B cell (primary cell): ENCODE measurements at regions not wholly inside any gene's neighbourhood (a gene's known extent, or its start where the extent isn't known, plus 50 kb on each side); places are given as distances from the start of the nearest gene placed in this dataset.

Experiments used
- ATAC-seq: fragments of 200-7000 bp; cut with Tn5 transposase; one replicate; pipeline ENCODE4 v1.10.0; 2021; ENCODE audit warnings: low read depth, mild to moderate bottlenecking, moderate number of reproducible peaks, moderate library complexity
- CTCF ChIA-PET: fragments of 350-600 bp; sonication (Branson Sonifier 250); formaldehyde crosslinking; loops from one replicate; lab custom pipeline; 2021; ENCODE audit warnings: antibody characterized with exemption, inconsistent platforms; lab: Charles Lee
- POLR2A ChIA-PET: fragments of 350-600 bp; sonication (Branson Sonifier 250); formaldehyde crosslinking; loops from one replicate; lab custom pipeline; 2021; ENCODE audit warnings: antibody characterized with exemption; lab: Charles Lee
- DNase-seq: peaks from one replicate; pipeline ENCODE4 v3.0.0; 2013
- H2AFZ ChIP-seq: 2 replicates; pipeline ENCODE4 v1.6.1; 2012; ENCODE audit warnings: mild to moderate bottlenecking, low read depth, low read length; ENCODE audit not compliant: insufficient read depth, poor library complexity, severe bottlenecking
- H3K27ac ChIP-seq, 2 donors: 1 replicate in 1 of 2; 2 replicates in 1 of 2; pipeline ENCODE4 v1.5.1; 2012 to 2013; ENCODE audit warnings: low read length in 2 of 2, mild to moderate bottlenecking in 2 of 2, moderate library complexity in 1 of 2
- H3K27me3 ChIP-seq, 4 experiments: fragments of 200-600 bp in 1 of 4; sonication (generic) in 1 of 4; replicated peaks in 1 of 4; 1 replicate in 2 of 4; 2 replicates in 2 of 4; pipeline versions ENCODE4 v1.6.1 to v1.7.0; 2013 to 2016; ENCODE audit warnings: low read length in 3 of 4, mild to moderate bottlenecking in 2 of 4, mixed read lengths in 1 of 4, moderate library complexity in 1 of 4; ENCODE audit not compliant: insufficient read depth in 4 of 4, control insufficient read depth in 3 of 4; ENCODE audit errors: control extremely low read depth in 1 of 4
- H3K36me3 ChIP-seq, 2 experiments: replicated peaks in 1 of 2; 1 replicate in 1 of 2; 2 replicates in 1 of 2; pipeline versions ENCODE4 v1.6.1 to v1.7.1; 2013; ENCODE audit warnings: low read length in 1 of 2; ENCODE audit not compliant: insufficient read depth in 2 of 2, control insufficient read depth in 1 of 2; ENCODE audit errors: control extremely low read depth in 1 of 2, extremely low read depth in 1 of 2
- H3K4me1 ChIP-seq, 2 donors: fragments of 200-600 bp in 1 of 2; sonication (generic) in 1 of 2; 1 replicate in 1 of 2; 2 replicates in 1 of 2; pipeline versions ENCODE4 v1.5.1 to v1.6.1; 2013 to 2017; ENCODE audit warnings: low read length in 2 of 2; ENCODE audit not compliant: control insufficient read depth in 2 of 2, insufficient read depth in 2 of 2
- H3K4me2 ChIP-seq: replicated peaks from 2 replicates; pipeline ENCODE3; 2012; ENCODE audit warnings: mild to moderate bottlenecking, low read depth, low read length; ENCODE audit not compliant: poor library complexity, severe bottlenecking
- H3K4me3 ChIP-seq, 5 experiments: fragments of 200-600 bp in 1 of 5; sonication (generic) in 1 of 5; 1 replicate in 3 of 5; 2 replicates in 2 of 5; pipeline versions ENCODE4 v1.5.1 to v1.7.0; 2011 to 2016; ENCODE audit warnings: low read length in 4 of 5, mild to moderate bottlenecking in 4 of 5, low read depth in 2 of 5, control low read depth in 1 of 5, moderate library complexity in 1 of 5; ENCODE audit not compliant: insufficient read depth in 1 of 5; ENCODE audit errors: control extremely low read depth in 1 of 5, extremely low read depth in 1 of 5
- H3K79me2 ChIP-seq: fragments of 200-600 bp; sonication (generic); one replicate; pipeline ENCODE4 v1.6.0; 2016; ENCODE audit warnings: low read length; ENCODE audit not compliant: control insufficient read depth, insufficient read depth
- H3K9ac ChIP-seq: fragments of 200-600 bp; sonication (generic); 2 replicates; pipeline ENCODE4 v1.6.1; 2017; ENCODE audit warnings: mild to moderate bottlenecking, low read length, moderate library complexity
- H3K9me3 ChIP-seq, 3 donors: one replicate each; pipeline versions ENCODE4 v1.6.1 to v1.7.1; 2013; ENCODE audit warnings: low read length in 2 of 3; ENCODE audit not compliant: control insufficient read depth in 2 of 3, insufficient read depth in 1 of 3; ENCODE audit errors: control extremely low read depth in 1 of 3
- H4K20me1 ChIP-seq: 2 replicates; pipeline ENCODE4 v1.6.0; 2012; ENCODE audit warnings: mild to moderate bottlenecking, low read length; ENCODE audit not compliant: insufficient read depth, control insufficient read depth, poor library complexity, severe bottlenecking
- H3K27ac Mint-ChIP-seq: one replicate; pipeline ENCODE4 v1.8.0; 2021; ENCODE audit warnings: mixed read lengths
- H3K27me3 Mint-ChIP-seq: one replicate; pipeline ENCODE4 v1.8.0; 2021; ENCODE audit warnings: mixed read lengths
- H3K4me1 Mint-ChIP-seq: one replicate; pipeline ENCODE4 v1.8.0; 2021; ENCODE audit warnings: mixed read lengths
- H3K4me3 Mint-ChIP-seq: one replicate; pipeline ENCODE4 v1.8.0; 2021; ENCODE audit warnings: mixed read lengths
- H3K9me3 Mint-ChIP-seq: one replicate; pipeline ENCODE4 v1.8.0; 2022; ENCODE audit warnings: mixed read lengths; ENCODE audit not compliant: insufficient read depth
- CTCF ChIP-seq: fragments of 200-600 bp; IDR thresholded peaks from one replicate; pipeline ENCODE4 v1.8.0; 2022; ENCODE audit warnings: antibody characterized with exemption, mild to moderate bottlenecking
- EZH2 ChIP-seq: IDR thresholded peaks from 2 replicates; pipeline ENCODE4 v1.6.1; 2012; ENCODE audit warnings: borderline replicate concordance, low read depth, mild to moderate bottlenecking, moderate library complexity, low read length; ENCODE audit not compliant: insufficient read depth, poor library complexity, severe bottlenecking
- WGBS: methylation state at CpG from one replicate; pipeline ENCODE4 v1.1.5; 2013; ENCODE audit warnings: missing lambda C conversion rate; ENCODE audit not compliant: insufficient coverage; 5-methylcytosine and 5-hydroxymethylcytosine counted together
- intact Hi-C: fragments of 100-400 bp; cut with micrococcal nuclease; formaldehyde crosslinking; loops from one replicate; pipeline ENCODE4 v1.10.0; 2022

- Histone ChIP-seq H3K79me2 (no peaks in the 10 kb centered on the region), H2AFZ (peak overlapping the region; percentile 77), H3K4me3 (peak overlapping the region; percentile 61 to 88 (median 78)), H3K9me3 (no peaks in the 10 kb centered on the region), H3K9ac (peak overlapping the region; percentile 82), H3K36me3 (no peaks in the 10 kb centered on the region), H3K27ac (peak overlapping the region; percentile 79 to 83), H3K4me2 (peak overlapping the region; percentile 96), H3K4me1 (peaks cover 17 to 30% of the 10 kb centered on the region in 2 donors), H3K27me3 (peaks cover 0 to 6% (median 1%) of the 10 kb centered on the region in 4 experiments), H4K20me1 (no peaks in the 10 kb centered on the region)
- peaks cover 32% of the 10 kb centered on the region for H3K4me1 Mint-ChIP-seq
- H3K27me3 Mint-ChIP-seq: peaks cover 9% of the 10 kb centered on the region
- H3K4me3 Mint-ChIP-seq: peak overlapping the region; percentile 93
- POLR2A ChIA-PET: interaction anchor here (1.2 to 1.4 kb wide), 3 partner anchors 64 to 122 kb away, joined by 4 to 13 read pairs (median 4); partner anchors contain the start of gene ABCA1
- peak overlapping the region; percentile 88 for H3K27ac Mint-ChIP-seq
- ATAC-seq: peak; percentile 86
- intact Hi-C loops: loop anchor here (1.0 to 5.0 kb wide), 7 partner anchors 23 to 897 kb away; partner anchors contain the start of genes ABCA1, FSD1L, SMC2 and TMEM38B
- peak; percentile 91 for DNase-seq
- CTCF ChIA-PET: interaction anchor here (0.8 to 2.7 kb wide), 4 partner anchors 20 to 68 kb away, joined by 3 to 12 read pairs (median 3); no protein-coding TSS in a partner anchor
- under 1% methylated on average over 63 of the region's 63 CpGs for WGBS
- H3K9me3 Mint-ChIP-seq: no peaks in the 10 kb centered on the region
- TF ChIP-seq EZH2: no peak
Measured at GRCh38 chr9:104991144-104991953, 63.4 kb upstream of the ABCA1 start.

GRCh38 chr9:104992659-104993058 is 64.7 kb upstream of the ABCA1 start:
- H3K79me2 ChIP-seq: no peaks in the 10 kb centered on the region
- Mint-ChIP-seq H3K4me3 (peak overlapping the region; percentile 93), H3K9me3 (no peaks in the 10 kb centered on the region), H3K27ac (no peak overlapping the region), H3K4me1 (peaks cover 32% of the 10 kb centered on the region), H3K27me3 (peaks cover 3% of the 10 kb centered on the region)
- peaks cover 0 to 6% (median 1%) of the 10 kb centered on the region in 4 experiments for H3K27me3 ChIP-seq
- intact Hi-C loops: loop anchor here (5.0 kb wide), 2 partner anchors 215 to 700 kb away; partner anchors contain the start of gene TMEM38B
- no peak overlapping the region for H3K9ac ChIP-seq
- H4K20me1 ChIP-seq: no peaks in the 10 kb centered on the region
- no peaks in the 10 kb centered on the region for H3K36me3 ChIP-seq
- H3K4me3 ChIP-seq: no peak overlapping the region
- no peak for ATAC-seq
- ChIA-PET CTCF (interaction anchor here (0.9 to 1.0 kb wide), 2 partner anchors 125 to 129 kb away, joined by 4 read pairs; no protein-coding TSS in a partner anchor), POLR2A (no interaction called here)
- WGBS: 100% methylated on average over 2 of the region's 5 CpGs
- H2AFZ ChIP-seq: no peak overlapping the region
- DNase-seq: no peak
- no peak overlapping the region for H3K27ac ChIP-seq
- no peaks in the 10 kb centered on the region for H3K9me3 ChIP-seq
- TF ChIP-seq CTCF: no peak
- no peak for TF ChIP-seq EZH2
- no peak overlapping the region for H3K4me2 ChIP-seq
- H3K4me1 ChIP-seq: peaks cover 17 to 30% of the 10 kb centered on the region in 2 donors
